Mesodermal cell (in vitro differentiated cells): ENCODE measurements at regions not wholly inside any gene's neighbourhood (a gene's known extent, or its start where the extent isn't known, plus 50 kb on each side); places are given as distances from the start of the nearest gene placed in this dataset.

Experiments used
- H3K27ac ChIP-seq: 2 replicates; pipeline ENCODE4 v1.7.0; 2013; ENCODE audit warnings: mild to moderate bottlenecking, low read depth, low read length, moderate library complexity; ENCODE audit not compliant: severe bottlenecking
- H3K36me3 ChIP-seq: 2 replicates; pipeline ENCODE4 v1.7.1; 2013; ENCODE audit warnings: mild to moderate bottlenecking, low read length, moderate library complexity; ENCODE audit not compliant: control insufficient read depth, insufficient read depth
- H3K4me1 ChIP-seq: one replicate; pipeline ENCODE4 v1.7.1; 2013; ENCODE audit warnings: mild to moderate bottlenecking, low read length; ENCODE audit not compliant: insufficient read depth, control insufficient read depth, poor library complexity, severe bottlenecking
- H3K4me3 ChIP-seq: 2 replicates; pipeline ENCODE4 v1.7.0; 2013; ENCODE audit warnings: low read length, control low read depth, mild to moderate bottlenecking; ENCODE audit not compliant: insufficient read depth, poor library complexity, severe bottlenecking; ENCODE audit errors: extremely low read depth
- H3K9me3 ChIP-seq: 2 replicates; pipeline ENCODE4 v1.7.1; 2013; ENCODE audit warnings: mild to moderate bottlenecking, low read length, moderate library complexity; ENCODE audit not compliant: control insufficient read depth
- WGBS, 2 experiments: methylation state at CpG; one replicate each; pipeline ENCODE4 v1.1.5; 2013; ENCODE audit warnings: missing lambda C conversion rate in 2 of 2; ENCODE audit not compliant: insufficient coverage in 2 of 2; 5-methylcytosine and 5-hydroxymethylcytosine counted together

DNA sequence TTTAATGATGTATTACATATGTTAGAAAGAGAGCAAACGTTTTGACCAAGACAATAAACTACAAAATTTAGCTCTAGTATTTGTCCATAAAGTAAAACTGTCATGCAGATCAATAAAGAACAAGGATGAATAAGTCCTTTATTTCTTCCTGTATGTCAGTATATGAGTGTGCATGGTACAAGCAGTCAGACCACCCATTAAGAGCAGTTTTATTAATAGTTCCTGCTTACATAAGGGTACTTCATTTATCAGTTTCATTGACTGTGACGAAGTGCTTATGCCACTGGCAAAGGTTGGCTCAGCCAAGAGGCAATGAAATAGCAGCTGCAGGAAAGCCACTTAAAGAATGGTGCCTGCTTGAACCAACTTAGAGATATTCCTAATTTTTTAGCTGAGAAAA lies 913.0 kb upstream of the CNTN5 start:
- H3K4me1 ChIP-seq: no peaks in the 10 kb centered on the region
- no peaks in the 10 kb centered on the region for H3K36me3 ChIP-seq
- no peaks in the 10 kb centered on the region for H3K9me3 ChIP-seq
- H3K27ac ChIP-seq: no peak overlapping the region
- no peak overlapping the region for H3K4me3 ChIP-seq
- 67 to 88% methylated on average over 1 of the region's 2 CpGs for WGBS, 2 experiments

DNA sequence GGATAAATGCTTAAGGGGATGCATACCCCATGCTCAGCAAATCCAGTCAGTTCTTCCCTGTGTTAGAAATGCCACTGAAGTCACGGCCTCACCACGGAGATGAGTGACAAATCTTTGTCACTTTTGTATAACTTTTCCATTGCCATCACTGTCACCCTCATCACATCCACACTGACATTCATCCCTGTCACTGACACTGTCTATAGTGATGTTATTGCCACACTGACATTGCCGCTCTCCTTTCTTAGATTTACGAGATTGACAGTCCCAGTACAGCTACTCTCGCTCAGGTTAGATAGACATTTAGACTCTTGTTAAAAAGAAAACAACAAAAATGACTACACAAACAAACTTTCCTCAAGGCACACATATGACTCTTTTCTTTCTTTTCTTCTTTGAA lies 910.7 kb upstream of the CNTN5 start:
- Histone ChIP-seq H3K9me3 (no peaks in the 10 kb centered on the region), H3K4me1 (no peaks in the 10 kb centered on the region), H3K36me3 (no peaks in the 10 kb centered on the region), H3K27ac (no peak overlapping the region), H3K4me3 (no peak overlapping the region)
- WGBS, 2 experiments: 94 to 100% methylated on average over 3 to 4 of the region's 5 CpGs

DNA sequence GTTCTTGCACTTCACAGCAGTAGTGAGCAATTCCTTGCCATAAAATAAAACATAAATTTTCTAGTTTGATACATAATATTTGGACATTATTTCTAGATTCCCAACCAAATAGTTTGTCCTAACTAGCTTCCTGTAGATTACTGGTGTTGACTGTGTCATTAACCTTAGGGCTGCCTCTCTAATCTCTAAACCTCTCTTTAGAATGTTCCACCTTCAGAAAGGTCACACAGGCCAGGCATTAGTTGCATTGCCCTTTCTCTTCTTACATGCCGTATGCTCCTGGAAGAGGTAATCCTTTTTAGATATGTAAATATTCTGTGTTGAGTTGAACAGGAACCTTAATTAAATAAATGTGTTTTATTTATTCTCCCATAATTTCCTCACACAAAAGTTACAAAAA lies 904.9 kb upstream of the CNTN5 start:
- Histone ChIP-seq H3K4me3 (no peak overlapping the region), H3K27ac (no peak overlapping the region), H3K36me3 (no peaks in the 10 kb centered on the region), H3K4me1 (no peaks in the 10 kb centered on the region), H3K9me3 (no peaks in the 10 kb centered on the region)
- no CpG with 5 or more reads among the region's 1 CpG for WGBS, 2 experiments

DNA sequence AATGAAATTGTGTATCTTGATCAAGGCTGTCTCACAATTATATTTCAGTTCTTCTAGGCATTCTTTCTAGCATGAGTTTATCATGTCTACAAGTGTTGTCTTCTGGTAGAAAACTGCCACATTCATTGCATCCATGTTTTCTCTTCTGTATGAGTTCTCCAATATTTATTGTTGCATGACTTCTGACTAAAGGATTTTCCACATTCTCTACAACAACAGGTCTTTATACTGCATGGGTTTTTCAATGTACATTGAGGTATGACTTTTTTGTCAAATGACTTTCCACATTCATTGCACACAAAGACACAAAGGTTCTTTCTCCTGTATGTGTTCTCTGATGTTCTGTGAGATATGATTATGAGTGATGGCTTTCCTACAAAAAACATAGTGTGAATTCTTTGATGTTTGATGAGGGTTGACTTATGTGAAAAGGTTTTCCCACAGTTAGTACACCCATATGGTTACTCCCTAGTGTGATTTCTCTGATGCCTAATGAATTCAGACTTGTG lies 890.6 kb upstream of the CNTN5 start:
- Histone ChIP-seq H3K4me3 (no peak overlapping the region), H3K36me3 (no peaks in the 10 kb centered on the region), H3K9me3 (no peaks in the 10 kb centered on the region), H3K27ac (no peak overlapping the region), H3K4me1 (no peaks in the 10 kb centered on the region)

DNA sequence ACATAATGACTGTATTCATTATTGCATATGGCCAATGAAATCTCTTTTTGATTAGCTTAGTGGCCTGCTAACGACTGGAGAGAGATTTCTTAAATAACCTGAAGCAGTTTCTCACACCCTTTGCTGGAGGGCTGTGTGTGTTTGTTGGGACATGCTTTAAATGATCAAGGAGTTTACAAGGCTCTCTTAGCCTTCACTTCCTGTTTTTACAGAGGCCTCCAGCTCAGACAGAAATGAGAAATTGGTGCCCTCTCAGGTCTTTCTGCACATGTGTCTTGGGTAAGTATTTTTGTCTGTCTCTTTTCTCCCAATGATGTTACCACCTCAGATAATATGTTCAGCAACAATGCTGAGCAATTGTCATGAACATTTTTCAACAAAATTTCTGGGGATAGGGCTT lies 884.4 kb upstream of the CNTN5 start:
- H3K9me3 ChIP-seq: no peaks in the 10 kb centered on the region
- no peaks in the 10 kb centered on the region for H3K36me3 ChIP-seq
- no peak overlapping the region for H3K4me3 ChIP-seq
- H3K4me1 ChIP-seq: no peaks in the 10 kb centered on the region
- no CpG with 5 or more reads among the region's 1 CpG for WGBS, 2 experiments
- no peak overlapping the region for H3K27ac ChIP-seq

DNA sequence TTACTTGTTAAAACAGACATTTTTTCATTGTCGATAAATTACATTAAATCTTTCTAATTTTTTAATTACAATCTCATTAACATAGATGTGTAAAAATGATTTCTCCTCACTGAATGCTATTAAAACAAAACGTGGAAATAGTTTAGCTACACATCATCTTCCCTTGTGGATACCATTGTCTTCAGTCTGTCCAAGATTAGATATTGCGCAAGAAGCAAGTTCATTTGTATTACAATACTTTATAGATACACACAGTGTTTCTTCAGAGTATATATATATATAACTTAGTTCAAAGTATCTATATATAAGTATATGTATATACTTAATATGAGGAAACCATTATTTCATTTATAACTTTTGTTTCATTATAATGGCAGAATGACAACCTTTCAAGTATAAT lies 883.3 kb upstream of the CNTN5 start:
- Histone ChIP-seq H3K27ac (no peak overlapping the region), H3K4me3 (no peak overlapping the region), H3K9me3 (no peaks in the 10 kb centered on the region), H3K4me1 (no peaks in the 10 kb centered on the region), H3K36me3 (no peaks in the 10 kb centered on the region)
- no CpG with 5 or more reads among the region's 3 CpGs for WGBS, 2 experiments

DNA sequence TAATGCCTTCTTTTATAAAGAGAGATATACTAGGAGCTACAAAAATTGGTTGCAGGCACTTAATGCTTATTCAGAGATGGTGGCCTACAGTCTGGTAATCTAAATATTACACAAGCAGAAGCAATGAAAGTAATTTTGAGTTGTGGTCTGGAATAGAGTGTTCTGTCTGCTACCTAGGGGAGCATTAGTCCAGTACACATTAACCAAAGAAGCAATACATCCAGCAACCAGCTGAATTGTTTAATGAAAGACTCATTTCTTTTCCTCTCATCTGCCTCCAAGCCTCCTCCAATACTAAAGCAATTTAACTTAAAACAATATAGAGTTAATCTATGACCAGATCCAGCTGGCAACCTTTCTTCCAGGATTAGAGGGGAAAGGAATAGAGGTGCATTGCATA lies 877.1 kb upstream of the CNTN5 start:
- Histone ChIP-seq H3K4me1 (no peaks in the 10 kb centered on the region), H3K9me3 (no peaks in the 10 kb centered on the region), H3K36me3 (no peaks in the 10 kb centered on the region), H3K4me3 (no peak overlapping the region), H3K27ac (no peak overlapping the region)

DNA sequence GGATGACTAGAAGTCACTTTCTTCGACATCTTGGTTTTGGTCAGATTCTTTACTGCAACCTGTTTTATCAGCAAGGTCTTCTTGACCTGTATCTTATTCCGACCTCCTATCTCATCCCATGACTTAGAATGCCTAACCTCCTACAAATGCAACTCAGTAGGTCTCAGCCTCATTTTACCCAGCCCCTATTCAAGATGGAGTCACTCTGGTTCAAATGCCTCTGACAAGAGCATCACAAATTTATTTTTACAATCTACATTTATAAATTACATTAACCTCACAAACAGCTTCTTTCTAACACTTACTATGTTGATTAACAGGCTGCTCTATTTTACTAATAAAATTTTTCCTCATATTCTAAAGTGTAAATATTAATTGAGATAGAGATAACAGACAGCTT lies 867.0 kb upstream of the CNTN5 start:
- 85 to 86% methylated on average over 2 of the region's 2 CpGs for WGBS, 2 experiments
- Histone ChIP-seq H3K9me3 (peaks cover 3% of the 10 kb centered on the region), H3K4me1 (no peaks in the 10 kb centered on the region), H3K27ac (no peak overlapping the region), H3K4me3 (no peak overlapping the region), H3K36me3 (no peaks in the 10 kb centered on the region)

DNA sequence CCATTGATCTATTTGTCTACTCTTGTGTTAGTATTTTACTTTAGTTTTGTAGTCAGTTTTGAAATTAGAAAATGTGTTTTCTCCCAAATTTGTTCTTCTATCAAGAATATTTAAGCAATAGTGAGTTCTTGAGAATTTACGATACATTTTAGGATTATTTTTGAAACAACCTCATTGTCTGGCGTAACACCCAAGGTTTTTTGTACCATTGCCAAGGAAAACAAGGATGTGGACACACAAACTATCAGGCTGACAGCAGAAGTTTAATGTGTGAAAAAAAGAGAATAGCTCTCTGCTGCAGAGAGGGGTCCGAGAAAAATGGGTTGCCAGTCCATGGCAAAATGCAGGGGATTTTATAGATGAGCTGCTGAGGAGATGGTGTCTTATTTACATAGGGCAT lies 865.1 kb upstream of the CNTN5 start:
- Histone ChIP-seq H3K9me3 (peaks cover 3% of the 10 kb centered on the region), H3K27ac (no peak overlapping the region), H3K36me3 (no peaks in the 10 kb centered on the region), H3K4me3 (no peak overlapping the region), H3K4me1 (no peaks in the 10 kb centered on the region)
- 83 to 89% methylated on average over 3 of the region's 3 CpGs for WGBS, 2 experiments

DNA sequence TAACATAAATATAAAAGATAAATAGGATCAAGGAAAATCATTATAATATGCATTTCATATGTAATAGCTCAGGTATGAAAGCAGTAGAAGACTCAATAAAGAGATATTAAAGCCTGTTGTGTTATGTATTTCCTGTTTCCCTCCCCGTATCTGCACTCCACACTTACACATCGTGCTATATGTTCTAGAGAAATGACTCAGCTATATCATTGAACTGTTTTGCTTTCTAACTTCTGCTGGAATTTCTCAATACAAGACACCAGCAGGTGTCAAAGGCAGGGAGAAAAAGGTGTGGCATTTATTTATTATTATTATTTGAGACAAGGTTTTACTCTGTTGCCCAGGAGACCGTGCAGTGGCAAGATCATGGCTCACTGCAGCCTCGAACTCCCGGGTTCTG lies 842.8 kb upstream of the CNTN5 start:
- Histone ChIP-seq H3K27ac (no peak overlapping the region), H3K36me3 (no peaks in the 10 kb centered on the region), H3K9me3 (no peaks in the 10 kb centered on the region), H3K4me3 (no peak overlapping the region), H3K4me1 (no peaks in the 10 kb centered on the region)
- 91 to 100% methylated on average over 3 of the region's 5 CpGs for WGBS, 2 experiments

DNA sequence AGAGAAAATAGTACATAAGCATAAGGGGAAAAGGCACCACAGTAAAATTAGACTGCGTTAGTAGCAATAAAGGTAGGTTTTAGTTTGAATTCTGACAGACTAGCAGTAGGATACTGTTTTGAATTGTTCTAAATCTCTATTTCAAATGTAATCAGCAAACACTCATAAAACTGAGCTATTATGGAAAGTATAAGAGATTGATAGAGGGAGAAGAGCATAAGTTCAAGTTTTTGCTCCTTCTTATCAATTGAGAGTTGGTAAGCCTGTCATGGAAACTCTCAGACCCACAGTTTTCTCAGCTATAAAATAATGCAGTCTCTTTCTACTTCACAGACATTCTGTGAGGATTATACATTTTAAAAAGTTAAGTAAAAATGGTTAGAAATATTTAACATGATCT lies 840.2 kb upstream of the CNTN5 start:
- no peaks in the 10 kb centered on the region for H3K4me1 ChIP-seq
- no peaks in the 10 kb centered on the region for H3K36me3 ChIP-seq
- no peaks in the 10 kb centered on the region for H3K9me3 ChIP-seq
- H3K4me3 ChIP-seq: no peak overlapping the region
- H3K27ac ChIP-seq: no peak overlapping the region
- no CpG with 5 or more reads among the region's 1 CpG for WGBS, 2 experiments

DNA sequence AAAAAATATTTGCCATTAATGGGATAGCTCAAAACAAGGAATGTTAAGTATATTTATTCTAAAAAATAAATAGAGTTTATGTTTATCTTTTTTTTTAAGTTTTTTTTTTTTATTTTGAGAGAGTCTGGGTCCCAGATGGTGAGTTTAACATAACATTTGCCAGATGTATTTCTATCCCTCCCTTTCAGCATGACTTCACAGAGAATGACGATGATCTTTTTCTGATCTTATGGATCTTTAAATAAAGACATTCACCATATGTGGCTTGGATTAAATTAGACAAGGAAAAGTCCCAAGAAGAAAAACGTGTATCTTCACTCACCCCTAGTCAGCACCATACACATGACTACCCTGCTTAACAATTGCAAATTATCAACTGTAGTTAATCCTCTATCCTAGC lies 839.8 kb upstream of the CNTN5 start:
- Histone ChIP-seq H3K36me3 (no peaks in the 10 kb centered on the region), H3K27ac (no peak overlapping the region), H3K4me1 (no peaks in the 10 kb centered on the region), H3K9me3 (no peaks in the 10 kb centered on the region), H3K4me3 (no peak overlapping the region)
- 50% methylated on average over 1 of the region's 2 CpGs; no CpG with 5 or more reads in 1 of the 2 experiments for WGBS, 2 experiments
